HG03565 (cell line): ENCODE measurements at regions not wholly inside any gene's neighbourhood (a gene's known extent, or its start where the extent isn't known, plus 50 kb on each side); places are given as distances from the start of the nearest gene placed in this dataset.

ENCODE experiments used
- ATAC-seq: cut with Tn5 transposase; IDR thresholded peaks from one replicate; pipeline ENCODE4 v1.9.1; 2021; ENCODE audit warnings: mild to moderate bottlenecking, moderate library complexity; ENCODE audit not compliant: unreplicated experiment

DNA sequence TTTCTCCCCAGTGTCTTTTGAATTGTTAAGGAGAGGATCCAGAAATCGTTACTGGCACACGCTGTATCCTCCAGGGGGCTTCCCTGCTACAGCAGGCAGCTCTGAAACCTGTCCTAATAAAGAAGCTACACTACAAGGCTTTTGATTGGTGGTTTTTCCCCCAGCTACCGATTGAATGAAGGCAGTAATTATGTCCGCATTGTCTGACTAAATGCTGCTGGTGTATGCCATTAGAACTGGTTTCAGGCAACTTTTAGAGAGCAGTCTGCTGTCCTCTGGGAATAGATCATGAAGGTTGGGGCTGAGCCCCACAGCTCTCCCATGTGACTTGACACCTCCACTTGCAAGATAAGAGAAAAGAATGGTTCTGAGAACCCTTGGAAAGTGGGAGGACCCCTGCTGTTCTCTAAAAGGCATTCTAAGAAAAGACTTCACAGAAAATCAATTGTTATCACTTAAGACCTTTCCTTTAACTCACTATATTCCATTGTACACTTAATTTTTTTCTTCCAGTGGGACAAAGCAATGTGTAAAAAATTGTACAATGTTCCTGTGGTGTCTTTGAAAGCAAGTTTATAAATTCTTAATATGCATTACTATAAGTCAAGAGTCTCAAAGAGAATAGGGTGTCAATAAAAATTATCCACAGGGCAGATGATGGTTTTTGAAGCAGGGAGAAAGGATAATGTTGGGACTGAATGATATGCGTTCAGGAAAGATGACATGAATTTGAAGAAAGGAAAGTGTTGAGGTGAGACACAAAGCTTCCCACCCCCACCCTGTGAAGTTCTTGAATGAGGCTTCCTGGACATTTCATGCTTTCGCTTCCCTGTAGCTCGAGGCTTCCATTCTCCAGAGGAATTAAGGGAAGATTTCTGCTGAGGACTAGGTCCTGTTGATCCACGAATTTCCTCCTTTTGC lies 53.0 kb upstream of the DAZL start:
- no peak for ATAC-seq

DNA sequence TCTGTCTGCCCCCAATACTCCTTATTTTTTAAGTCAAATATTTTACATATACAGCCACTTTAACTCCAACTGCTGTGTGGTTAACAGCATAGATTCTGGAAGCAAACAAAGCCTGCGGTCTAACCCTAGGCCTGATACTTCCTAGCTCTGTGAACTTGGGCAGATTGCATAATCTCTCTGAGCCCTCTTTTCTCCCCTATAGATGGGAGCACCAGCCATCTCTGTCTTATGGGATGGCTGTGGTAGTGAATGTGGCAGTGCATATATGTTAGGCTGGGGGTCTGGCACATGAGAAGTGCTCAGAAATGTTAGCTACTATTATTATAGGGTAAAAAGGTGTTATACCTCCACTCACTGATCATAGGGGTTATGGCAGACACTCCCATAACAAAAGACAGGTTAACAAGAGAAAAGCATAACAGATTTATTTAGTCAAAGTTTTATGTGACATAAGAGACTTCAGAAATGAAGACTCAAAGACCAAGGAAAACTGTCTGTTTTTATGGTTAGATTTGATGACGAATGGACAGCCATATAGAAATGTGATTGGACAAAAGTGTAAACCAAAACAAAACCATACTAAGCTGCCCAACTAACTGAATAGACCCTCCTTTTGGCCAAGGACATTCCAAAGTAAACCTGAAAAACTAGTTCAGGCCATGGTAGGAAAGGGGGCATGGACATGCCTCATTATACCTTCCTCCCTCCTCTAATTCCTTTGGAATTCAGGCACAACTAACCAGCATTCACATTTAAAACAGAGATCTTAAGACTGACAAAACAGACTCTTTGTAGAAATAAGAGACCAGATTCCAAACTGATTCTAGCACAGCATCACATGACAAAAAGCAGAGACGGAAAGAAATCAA lies 53.9 kb upstream of the DAZL start:
- ATAC-seq: no peak

DNA sequence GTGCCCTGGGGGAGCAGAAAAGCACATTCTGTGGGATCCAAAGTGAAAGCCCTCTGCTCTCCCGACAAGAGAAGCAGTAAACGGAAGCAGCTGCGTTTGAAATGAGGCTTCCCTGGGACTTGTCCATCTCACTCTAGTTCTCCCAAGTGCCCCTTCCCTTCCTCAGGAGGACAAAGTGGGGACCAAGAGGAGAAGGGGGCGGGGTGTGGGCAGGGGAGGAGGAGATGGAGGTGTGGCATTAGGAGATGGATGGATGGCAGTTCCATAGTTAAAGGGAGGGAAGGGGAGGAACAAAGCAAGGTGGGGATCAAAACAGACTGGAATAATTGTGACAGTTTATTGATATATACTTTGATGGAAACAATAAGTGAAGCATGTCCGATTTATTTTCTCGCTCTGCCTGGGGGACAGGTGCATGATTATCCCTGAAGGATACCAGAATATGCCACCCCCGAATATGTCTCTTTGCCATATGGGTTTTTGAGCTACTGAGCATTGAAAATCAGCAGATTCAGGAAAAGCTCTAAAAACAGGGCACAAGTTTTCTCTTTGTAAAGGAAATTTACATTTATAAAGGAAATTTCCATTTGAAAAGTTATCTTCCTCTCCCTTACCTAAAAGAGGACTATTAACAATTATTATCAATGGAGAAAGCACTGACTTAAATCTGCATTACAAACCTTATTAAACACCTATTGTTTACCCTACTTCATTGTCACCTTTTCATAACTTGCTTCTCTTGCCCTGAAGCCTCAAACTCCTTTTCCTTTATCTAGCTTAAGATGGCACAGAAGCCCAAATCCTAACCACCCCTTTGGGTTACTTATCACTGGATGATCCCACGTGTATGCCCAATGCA lies 58.9 kb upstream of the DAZL start:
- no peak for ATAC-seq

DNA sequence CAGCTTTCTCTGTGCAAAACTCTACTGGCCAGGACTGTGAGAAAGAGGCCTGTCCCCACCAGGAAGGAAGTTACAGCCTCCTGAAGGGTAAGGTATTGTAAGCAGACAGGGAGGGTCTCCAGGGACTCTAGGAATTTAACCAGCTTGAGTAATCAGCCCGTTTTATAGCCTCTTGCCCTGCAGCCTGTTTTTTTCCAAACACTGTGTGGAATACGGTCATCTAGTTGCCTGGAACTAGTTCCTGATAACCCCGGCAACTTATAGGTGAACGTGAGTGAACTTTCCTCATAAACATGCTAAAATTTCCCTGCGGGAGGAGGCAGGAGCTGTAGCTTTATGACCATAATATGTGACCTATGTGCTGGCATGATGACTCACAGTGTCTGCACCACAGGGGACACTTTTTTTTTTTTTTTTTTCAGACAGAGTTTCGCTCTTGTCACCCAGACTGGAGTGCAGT lies 60.1 kb upstream of the DAZL start:
- ATAC-seq: no peak

DNA sequence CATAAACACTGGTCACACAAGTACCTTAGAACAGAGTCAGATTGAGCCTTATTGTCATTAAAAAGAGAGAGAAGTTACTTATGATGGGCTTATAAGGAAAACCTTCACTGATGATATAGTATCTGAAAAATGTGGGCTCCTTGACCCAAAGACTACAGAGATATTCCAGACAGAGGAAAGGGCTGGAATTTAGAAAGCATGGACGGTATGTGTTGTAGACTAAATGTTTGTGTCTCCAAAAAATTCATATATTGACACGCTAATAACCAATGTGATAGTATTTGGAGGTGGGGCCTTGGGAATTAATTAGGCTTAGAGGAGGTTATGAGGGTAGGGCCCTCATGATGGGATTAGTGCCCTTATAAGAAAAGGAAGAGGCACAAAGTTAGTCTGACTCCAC lies 61.0 kb upstream of the DAZL start:
- ATAC-seq: no peak

DNA sequence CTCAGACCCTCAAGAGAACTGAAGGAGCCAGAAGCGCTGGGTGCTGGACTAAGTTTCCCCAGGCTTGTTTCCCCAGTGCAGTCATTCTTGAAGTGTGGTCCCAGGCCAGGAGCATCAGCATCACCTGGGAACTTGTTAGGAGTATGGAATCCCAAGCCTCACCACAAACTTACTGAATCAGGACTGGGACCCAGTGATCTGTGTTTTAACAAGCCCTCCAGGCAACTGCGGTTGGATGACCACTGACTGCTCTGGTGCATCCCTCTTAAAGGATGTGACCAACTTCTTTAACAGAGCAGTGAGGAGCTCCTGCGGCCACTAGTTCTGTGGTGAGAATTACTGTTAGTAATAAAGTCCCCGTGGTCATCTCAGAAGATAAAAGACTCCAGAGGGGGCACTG lies 62.4 kb upstream of the DAZL start:
- no peak for ATAC-seq

DNA sequence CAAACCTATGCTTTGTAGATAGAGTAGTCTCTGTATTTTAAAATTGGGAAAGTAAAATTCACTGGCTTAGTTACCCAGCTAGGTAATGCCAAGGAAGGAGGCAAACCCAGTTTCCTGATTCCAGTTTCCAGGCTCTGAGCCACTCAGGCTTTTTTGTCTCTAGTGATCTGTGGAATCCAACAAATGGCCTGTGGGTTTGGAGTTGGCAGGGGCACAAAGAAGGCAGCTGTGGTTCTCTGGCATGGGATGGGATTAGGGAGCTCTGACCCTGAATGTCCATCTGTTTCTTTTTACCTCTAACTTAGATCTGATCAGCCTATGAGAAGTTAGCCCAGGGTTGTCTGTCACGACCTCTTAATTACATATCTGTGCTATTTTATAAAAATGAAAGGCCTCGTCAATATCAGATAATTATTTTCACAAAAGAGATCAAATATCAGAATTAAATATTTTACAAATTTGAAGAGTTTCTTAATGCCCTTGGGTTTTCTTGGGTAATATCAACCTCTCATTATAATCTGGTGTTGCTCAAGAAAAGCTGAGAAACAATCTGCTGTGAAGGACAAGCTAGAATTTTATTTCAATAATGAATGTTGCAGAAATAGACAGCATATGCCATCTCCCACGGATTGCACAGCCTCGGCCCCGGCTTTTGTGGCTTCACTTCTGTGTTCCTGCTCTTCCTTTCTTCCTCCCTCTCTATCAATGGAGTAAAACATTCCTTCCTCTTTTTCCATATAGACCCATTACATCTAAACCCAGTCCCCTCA lies 63.7 kb upstream of the DAZL start:
- no peak for ATAC-seq

DNA sequence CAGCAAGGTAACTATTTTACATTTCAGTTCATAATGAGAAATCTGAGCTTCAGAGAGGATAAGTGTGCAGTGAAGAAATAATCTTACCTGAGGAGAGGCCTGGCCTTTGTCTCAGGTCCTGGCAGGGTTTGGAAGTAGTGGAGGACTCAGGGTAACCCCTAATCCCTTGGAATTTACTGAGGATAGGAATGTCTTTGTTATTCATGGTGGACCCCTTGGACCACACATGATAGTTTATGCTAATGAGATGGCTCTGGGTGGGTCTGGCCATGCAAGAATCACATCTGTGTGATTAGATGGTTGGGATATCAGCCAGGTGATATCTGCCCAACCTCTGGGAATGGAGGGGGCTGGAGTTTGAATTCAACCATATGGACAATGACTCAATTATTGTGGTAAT lies 65.0 kb upstream of the DAZL start:
- ATAC-seq: no peak

DNA sequence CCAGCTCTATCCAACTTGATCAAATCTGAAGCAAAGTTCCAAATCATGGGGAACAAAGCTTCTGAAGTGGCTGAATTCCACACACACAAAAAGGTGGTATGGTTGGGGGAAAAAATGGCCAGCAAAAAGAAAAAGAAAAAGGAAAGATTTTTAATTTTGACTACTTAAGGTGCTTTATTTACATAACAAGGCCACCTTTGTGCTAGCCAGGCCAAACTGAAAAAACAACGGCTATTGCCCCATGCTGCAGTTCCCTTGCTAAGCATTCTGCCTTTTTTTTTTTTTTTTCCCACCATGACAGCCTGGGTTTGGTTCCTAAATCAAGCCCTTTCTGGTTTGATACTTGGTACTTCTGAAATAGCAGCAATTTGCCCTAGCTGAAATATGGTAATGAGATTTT lies 66.5 kb upstream of the DAZL start:
- ATAC-seq: no peak

DNA sequence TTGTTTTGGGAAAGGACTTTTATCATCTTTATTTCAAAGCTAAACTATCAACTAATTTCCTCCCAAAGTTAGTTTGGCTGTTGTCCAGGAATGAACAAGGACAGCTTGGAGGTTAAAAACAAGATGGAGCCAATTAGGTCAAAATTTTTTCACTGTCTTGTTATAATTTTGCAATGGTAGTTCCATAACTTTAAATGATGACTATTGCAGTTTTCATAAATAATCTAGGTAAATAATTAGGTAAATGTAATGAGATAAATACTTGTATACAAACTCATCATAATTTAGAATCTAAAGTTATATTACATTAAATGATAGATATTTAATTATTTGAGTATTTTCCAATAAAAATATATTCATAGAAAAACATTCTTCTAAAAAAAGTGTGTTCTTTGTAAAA lies 68.3 kb upstream of the DAZL start:
- no peak for ATAC-seq

DNA sequence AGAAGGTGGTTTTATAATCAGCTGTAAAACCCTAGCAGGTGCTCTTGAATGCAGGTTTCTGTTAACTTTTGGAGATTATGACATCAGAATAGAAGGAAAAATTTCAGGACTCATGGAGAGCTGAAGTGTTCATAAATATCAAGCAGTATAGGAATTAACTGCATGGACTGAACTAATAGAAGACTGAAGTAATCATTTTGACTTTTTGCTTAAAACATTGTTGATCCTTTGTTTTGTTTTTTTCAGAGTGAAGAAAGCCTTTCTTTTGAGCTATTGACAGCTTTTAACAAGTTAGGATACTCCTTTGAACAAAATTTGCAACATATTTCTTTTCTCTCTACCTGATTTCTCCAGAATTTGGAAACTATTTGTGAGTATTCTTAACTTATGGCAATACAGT lies 70.6 kb upstream of the DAZL start:
- ATAC-seq: no peak

DNA sequence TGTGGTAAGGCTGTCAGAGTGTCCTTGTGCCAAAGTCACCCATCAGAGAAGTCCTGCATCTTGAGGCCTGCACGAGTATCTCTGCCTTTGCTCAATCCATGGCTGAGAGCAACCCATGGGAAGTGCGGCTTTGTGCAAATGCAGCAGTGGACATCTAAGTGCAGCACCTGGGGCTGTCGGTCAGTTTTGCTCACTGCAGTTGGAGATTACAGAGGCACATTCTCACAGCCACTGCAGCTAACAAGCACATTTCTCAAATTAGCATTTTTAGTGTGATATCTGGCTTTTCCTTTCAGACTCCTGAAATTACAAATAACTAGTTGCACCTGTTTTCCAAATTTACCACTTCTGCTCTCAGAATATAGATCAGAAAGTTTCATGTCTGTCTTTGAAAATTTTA lies 81.5 kb upstream of the DAZL start:
- no peak for ATAC-seq

DNA sequence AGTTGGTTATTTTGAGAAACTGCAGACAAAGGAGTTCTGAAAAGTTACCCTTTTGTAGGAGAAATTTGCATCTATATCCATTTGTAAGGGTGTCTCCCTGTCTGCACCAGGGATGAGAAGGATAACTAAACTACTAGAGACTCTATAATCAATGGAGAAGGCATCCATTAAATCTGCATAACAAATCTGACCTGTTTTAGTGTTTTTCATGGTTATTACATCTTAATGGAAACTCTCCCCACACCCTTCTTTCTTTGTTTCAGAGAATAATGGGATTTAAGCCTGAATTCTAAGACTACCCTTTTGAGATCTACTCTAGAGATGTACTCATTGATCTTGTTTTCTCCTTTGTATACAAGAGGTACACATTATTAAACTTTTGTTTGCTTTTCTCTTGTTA lies 82.0 kb upstream of the DAZL start:
- no peak for ATAC-seq

DNA sequence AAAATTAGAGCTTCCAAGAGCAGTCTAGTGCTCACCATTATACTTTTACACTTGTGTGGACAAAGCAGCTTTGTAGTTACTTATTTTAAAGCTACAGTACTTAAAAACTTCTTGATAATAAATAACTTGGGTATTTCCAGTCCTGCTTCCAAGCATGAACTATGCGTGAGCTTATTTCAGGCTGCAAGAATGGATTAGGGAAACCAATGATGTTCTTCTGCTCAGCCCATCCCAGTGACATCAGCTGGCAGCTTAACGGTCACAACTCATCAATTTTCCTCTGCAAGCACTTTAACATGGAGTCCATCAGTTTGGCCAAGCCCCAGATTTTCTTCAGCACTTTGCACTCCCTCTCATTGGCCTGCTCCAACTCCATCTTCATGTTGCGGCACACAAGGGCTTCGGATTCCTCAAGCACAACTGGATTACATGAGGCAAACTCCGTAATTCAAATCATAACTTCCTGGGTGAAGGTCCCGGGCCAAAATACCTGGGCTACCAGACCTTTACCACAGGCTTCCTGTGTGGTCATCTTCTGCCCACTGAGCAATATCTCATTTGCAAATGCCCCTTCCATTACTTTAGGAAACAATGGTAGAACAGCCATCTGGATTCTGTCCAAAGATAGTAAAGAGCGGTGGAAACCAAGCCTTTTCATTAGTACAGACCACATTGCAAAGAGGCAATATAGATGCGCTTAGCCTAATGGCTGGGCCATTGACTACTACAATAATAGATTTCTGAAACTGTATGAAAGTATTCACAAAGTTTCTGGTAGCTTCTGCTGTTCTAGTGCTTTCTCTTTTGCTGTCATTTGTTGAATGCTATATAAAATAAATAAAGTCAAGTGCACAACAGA lies 87.5 kb upstream of the DAZL start:
- ATAC-seq: no peak

DNA sequence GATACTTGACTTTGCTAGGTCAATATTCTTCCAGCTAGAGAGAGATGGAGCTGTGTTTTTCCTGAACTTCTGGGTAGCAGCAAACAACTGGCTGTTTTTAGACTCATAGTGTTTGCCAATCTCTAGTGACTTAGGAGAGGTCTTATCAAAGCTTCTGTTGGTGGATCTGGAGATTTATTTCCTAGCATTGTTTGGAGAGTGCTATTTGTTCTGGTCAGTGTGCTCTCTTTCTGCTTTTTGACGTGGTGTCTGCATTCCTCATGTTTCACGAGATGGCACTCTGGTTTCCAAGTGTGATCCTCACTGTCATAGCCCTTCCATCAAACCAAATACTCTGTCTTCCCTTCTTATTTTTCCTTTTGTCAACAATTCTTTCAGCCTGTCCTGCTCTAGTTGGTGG lies 88.6 kb upstream of the DAZL start:
- ATAC-seq: no peak

DNA sequence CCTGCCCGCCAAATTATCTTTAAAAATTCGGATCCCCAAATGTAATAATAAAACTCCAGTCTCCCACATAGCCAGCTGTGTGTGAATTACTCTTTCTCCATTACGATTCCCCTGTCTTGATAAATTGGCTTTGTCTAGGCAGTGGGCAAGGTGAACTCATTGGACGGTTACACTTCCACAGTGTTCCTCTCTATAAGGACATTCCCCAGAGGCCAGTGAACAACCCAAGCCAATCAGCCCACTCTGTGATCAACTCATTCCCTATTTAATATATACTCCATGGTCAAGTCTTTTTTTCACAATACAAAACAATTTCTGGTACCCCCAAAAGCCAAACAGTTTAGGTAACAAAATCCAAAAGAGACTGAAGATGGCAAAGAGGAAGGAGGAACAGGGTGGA lies 90.5 kb upstream of the DAZL start:
- ATAC-seq: no peak

DNA sequence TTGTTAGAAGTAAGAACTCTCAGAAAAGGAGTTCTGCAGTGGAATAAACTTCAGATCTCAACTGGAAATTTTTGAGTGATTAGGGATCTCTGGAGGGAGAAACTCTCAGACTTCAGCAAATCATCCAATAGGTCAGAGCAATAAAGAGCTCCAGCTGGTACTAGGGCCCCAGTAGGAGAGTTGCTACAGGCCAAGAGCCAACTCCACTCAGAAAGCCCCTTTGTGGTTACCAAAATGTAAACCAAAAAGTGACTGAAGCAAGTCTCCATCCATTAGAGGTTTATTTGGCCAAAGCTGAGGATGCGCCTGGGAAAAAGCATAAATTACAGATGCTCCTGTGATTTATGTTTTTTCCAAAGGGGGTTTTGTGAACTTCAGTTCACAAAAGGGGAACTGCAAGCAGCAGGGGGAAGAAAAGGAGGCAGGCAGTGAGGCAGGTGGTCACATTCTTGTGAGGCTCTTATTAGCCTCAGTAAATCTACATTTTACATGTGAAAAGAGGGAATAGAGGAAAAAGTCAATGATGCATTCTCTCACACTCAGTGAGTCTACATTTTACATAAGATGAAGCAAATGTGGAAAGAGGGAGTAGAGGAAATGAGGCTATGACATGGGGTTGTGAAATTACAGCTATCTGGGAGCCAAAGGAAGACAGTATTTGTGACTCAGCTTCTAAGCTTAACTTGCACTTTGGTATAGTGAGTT lies 92.4 kb upstream of the DAZL start:
- ATAC-seq: no peak

DNA sequence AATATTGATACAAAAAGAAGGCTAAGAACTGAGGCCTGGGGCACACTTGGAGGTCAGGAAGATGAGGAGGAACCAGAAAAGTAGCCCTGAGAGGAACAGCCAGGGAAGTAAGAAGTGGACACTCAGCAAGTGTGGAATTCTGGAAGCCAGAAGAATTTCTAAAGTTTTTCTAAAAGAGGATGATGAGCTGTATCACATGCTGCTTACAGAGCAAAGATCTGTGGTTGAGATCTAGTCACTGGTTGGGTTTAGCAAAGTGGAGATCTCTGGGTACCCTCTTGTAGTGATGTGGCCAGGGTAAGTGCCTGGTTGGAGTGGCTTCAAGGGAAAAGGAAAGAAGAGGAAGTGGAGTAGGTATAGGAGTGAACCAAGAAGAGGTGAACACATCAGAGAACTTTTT lies 95.4 kb upstream of the DAZL start:
- ATAC-seq: no peak

DNA sequence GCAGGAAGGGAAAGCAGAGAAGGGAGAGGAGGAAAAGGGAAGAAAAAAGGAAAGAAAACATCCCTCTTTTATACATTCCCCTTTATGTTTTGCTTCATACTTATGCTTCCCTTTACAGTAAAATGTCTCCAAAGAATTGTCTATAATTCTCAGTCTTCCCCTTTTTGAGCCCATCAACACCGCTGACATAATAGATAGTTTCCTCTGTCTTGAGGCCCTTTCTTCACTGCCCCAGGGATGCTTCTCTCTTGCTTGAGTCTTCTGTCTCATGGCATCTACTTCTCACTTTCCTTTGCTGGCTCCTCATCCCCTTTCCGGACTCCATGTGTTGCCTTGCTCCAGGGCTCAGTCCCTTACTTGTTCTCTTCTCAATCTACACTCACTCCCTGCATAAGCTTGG lies 99.7 kb upstream of the DAZL start:
- ATAC-seq: no peak
